Stimulated activated CD8-positive, alpha-beta memory T cell treated with anti-CD3 and anti-CD28 coated beads, Interleukin-4, amount 100 ng/mL, for 4 hours (primary cell): ENCODE measurements at regions not wholly inside any gene's neighbourhood (a gene's known extent, or its start where the extent isn't known, plus 50 kb on each side); places are given as distances from the start of the nearest gene placed in this dataset.
"Not testable (repeated sequence)": the region's sequence is repeated elsewhere in the genome, so short reads cannot be mapped to it uniquely, and the experiment has no call there.

Experiments
- DNase-seq, 2 donors: peaks; one replicate each; pipeline ENCODE4 v3.0.0-alpha.2; 2020; ENCODE audit warnings: low read depth in 2 of 2, low spot score in 1 of 2

- no peak for DNase-seq
These were observed 997.4 kb upstream of the PRKX start for GRCh38 chrX:4710618-4711433.

GRCh38 chrX:4708970-4709760, 995.7 kb upstream of the PRKX start:
- DNase-seq: no peak

- DNase-seq: no peak
These were observed 993.5 kb upstream of the PRKX start for GRCh38 chrX:4706961-4707360.

DNA sequence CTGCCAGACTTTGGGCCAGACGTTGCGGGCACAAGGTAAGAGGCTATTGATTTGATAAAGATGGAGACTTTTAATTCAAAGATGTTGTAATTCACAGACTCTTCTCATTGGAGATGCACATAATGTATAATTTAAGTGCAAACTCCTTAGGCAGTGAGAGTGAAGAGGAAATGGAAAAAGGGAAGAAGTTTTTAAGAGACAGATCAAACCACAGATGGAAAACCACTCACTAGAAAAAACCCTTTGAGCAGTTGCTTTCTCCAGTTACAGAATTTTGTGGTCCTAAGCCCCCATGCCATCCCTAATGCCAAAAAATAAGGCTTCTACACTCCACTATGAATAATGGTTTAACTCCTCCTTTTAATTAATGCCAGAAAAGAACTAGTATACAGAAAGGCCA, 977.1 kb upstream of the PRKX start:
- DNase-seq: no peak

DNA sequence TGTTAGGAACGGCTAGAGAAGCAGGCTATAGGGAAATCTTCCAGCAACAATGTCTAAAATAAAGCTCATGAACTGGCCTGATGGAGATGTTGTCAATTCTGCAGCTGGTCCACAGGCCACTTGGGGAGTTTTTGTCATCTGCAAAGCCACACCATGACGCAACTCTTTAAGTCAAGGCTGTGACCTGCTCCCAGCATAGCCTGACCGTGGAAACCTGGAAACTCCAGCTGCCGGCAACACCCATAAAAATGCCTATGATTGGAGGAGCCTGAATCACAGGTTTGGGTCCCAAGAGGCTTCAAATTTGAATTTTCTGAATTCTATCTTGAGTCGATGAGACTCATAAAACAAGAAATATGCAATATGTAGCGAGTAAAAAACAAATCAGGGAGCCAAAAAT, 969.2 kb upstream of the PRKX start:
- DNase-seq: no peak

DNA sequence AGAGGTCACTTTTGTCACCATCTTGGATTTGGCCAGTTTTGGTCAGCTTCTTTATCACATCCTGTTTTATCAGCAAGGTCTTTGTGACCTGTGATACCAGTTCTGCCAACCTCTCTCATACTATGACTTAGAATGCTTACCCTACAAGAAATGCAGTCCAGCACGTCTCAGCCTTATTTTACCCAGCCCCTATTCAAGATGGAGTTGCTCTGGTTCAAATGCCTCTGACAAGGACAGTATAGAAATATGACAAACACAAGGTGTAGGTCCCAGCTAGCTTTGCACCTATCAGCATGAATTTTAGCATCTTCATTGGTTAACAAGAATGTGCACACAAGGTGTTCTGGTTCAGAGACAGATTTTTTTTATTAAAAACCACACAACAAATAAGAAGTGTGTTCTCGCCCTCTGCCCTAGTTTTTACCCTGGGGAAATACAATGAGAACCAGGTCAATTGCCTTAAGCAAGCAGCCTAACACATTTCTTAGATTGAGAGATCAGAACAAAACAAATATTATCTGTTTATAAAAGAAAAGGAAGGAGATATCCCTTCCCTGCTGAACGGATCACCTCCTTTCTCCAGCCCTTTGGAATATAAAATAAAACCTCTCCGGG, 962.3 kb upstream of the PRKX start:
- no peak for DNase-seq

- no peak for DNase-seq
These were observed 960.8 kb upstream of the PRKX start for GRCh38 chrX:4674028-4674782.

DNA sequence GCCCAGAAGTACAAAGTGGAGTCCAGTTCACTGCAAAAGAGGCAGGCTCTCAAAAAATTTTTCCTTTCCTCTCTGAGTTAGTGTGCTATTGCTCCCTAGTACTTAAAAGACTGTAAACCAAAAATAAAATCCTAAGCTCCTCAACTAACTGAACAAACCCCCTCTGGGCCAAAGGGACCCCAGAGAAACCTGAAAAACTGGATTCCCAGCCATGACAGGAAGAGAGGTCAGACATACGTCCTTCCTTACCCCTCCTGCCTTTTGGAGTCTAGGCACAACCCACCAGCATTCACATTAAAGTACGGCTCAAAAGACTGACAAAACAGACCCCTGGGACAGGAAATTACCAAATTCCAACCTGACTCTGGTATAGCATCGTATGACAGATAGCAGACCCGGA, 957.9 kb upstream of the PRKX start:
- DNase-seq: no peak

DNA sequence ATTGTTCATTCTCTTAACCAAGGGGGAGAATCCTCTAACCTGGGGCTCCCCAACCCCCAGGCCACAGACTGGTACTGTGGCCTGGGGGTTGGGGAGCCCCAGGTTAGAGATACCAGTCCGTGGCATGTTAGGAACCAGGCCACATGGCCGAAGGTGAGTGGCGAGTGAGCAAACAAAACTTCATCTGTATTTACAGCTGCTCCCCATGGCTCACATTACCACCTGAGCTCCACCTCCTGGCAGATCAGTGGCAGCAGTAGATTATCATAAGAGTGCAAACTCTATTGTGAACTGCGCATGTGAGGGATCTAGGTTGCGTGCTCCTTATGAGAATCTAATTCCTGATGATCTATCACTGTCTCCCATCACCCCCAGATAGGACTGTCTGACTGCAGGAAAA, 957.2 kb upstream of the PRKX start:
- DNase-seq: no peak

DNA sequence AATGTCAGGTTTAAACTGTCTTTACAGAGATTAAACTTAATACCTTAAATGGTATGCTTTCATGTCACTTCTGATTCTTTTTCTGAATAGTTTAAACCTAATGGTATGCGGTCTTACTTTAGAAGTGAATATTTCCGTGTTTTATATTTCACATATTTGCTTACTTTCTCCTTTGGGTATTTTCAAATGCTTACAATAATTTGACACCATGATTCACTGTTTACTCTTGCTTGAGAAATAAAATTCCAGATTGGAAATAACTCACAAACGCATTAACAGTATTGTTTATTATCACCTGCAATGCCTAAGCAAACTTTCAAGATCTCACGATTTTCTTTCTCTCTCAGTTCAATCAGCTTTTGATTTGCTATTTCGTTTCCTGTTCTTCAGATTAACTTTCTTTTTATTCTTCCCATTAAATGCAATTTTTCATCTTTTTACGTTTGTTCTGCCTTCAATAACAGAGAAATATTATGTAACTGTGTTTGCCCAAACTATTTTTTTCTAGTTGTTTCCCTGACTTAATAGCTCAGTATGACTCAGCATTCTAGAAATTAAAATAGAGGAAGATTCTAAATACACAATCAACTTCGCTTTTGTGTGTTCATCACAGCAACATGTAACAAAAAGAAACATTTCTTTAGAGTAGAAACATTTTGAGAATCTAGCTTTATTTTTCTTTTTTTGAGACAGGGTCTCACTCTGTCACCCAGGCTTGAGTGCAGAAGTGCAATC, 955.5 kb upstream of the PRKX start:
- no peak for DNase-seq

GRCh38 chrX:4663085-4663484, 949.6 kb upstream of the PRKX start:
- no peak for DNase-seq

- DNase-seq: no peak
These were observed 948.3 kb upstream of the PRKX start for GRCh38 chrX:4661771-4662170.

DNA sequence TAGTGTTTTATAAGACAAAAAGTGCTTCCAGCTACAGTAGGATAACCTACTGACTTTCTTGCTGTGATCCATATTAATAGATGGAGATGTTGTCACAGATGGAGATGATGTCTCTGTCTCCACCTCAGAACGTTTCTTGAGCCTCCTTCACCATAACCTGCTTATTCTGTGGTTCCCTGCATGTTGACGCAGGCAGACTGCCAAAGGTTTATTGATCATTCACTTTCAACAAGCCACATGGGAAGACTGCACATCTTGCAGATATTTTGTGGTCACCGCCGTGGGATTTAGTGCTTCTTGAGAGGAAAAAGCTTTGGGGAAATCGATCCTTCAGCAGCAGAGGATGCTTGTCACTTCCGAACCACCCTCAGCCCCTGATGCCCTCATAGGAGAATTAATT, 943.0 kb upstream of the PRKX start:
- no peak for DNase-seq

GRCh38 chrX:4655743-4656142, 942.3 kb upstream of the PRKX start:
- DNase-seq: no peak

- DNase-seq: no peak
These were observed 928.7 kb upstream of the PRKX start for GRCh38 chrX:4642114-4642513.

DNA sequence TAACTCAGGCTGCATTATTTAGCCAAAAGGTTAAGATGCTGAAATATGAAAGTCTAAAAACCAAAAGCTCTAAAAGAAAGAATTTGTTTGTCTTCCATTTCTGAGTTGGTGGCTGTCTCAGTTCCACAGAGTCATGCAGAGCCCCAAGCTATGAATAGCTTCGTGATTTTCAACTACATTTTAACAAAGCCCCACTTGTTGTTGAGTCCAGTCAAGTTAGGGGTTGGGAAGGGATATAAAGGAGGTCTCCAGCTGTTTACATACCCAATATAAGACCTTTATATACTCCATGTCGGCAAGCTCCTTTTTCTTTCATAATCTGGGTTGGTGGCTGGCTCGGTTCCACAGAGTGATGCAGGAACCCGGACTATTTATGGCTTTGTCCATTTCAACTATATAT, 924.6 kb upstream of the PRKX start:
- no peak for DNase-seq

- DNase-seq: no peak
These were observed 914.0 kb upstream of the PRKX start for GRCh38 chrX:4627414-4627813.

GRCh38 chrX:4622486-4623167, 909.2 kb upstream of the PRKX start:
- no peak for DNase-seq

GRCh38 chrX:4613651-4614050, 900.2 kb upstream of the PRKX start:
- not testable (repeated sequence) for DNase-seq

GRCh38 chrX:4588893-4589292, 875.4 kb upstream of the PRKX start:
- no peak for DNase-seq
